IMR-90 (cell line): ENCODE measurements at regions not wholly inside any gene's neighbourhood (a gene's known extent, or its start where the extent isn't known, plus 50 kb on each side); places are given as distances from the start of the nearest gene placed in this dataset.

ENCODE experiments used
- ATAC-seq: fragments of 200-7000 bp; cut with Tn5 transposase; 2 replicates; pipeline ENCODE4 v1.9.1; 2020; ENCODE audit warnings: low read depth, mild to moderate bottlenecking, moderate library complexity
- BruUV-seq: library from RNA; stranded (reverse); fragments of 400-500 nt; replicated peaks from 2 replicates; lab custom pipeline; 2021; lab: Mats Ljungman, UMichigan
- CTCF ChIA-PET: fragments of 300-600 bp; formaldehyde crosslinking; extraction: SDS; loops from one replicate; lab custom pipeline; 2021; ENCODE audit warnings: antibody characterized with exemption; lab: Yijun Ruan, JAX
- POLR2A ChIA-PET: fragments of 300-600 bp; sonication (Branson Sonifier 250); formaldehyde crosslinking; loops from one replicate; lab custom pipeline; 2022; ENCODE audit warnings: antibody characterized with exemption; ENCODE audit not compliant: unreplicated experiment; lab: Charles Lee
- DNase-seq: peaks from one replicate; pipeline ENCODE4 v3.0.0; 2013
- H2AFZ ChIP-seq: replicated peaks from 2 replicates; pipeline ENCODE3; 2013; ENCODE audit warnings: low read length, mild to moderate bottlenecking; ENCODE audit not compliant: poor library complexity
- H2AK5ac ChIP-seq: 2 replicates; pipeline ENCODE4 v1.6.1; 2013; ENCODE audit warnings: low read depth, low read length, inconsistent platforms
- H2AK9ac ChIP-seq: replicated peaks from 2 replicates; pipeline ENCODE3; 2013; ENCODE audit warnings: mild to moderate bottlenecking, low read depth, low read length, moderate library complexity; ENCODE audit not compliant: poor library complexity
- H2BK120ac ChIP-seq: 2 replicates; pipeline ENCODE4 v1.6.1; 2013; ENCODE audit warnings: low read depth, low read length, inconsistent platforms
- H2BK15ac ChIP-seq: 3 replicates; pipeline ENCODE4 v1.6.1; 2013; ENCODE audit warnings: low read depth, low read length, inconsistent platforms
- H2BK20ac ChIP-seq: 2 replicates; pipeline ENCODE4 v1.6.1; 2013; ENCODE audit warnings: low read depth, mild to moderate bottlenecking, inconsistent platforms, low read length, moderate library complexity
- H2BK5ac ChIP-seq: 2 replicates; pipeline ENCODE4 v1.6.1; 2013; ENCODE audit warnings: mild to moderate bottlenecking, low read depth, low read length, inconsistent platforms; ENCODE audit not compliant: poor library complexity, severe bottlenecking
- H3K14ac ChIP-seq: replicated peaks from 2 replicates; pipeline ENCODE4 v1.6.1; 2013; ENCODE audit warnings: low read depth, low read length, inconsistent platforms
- H3K18ac ChIP-seq: 2 replicates; pipeline ENCODE4 v1.6.1; 2013; ENCODE audit warnings: low read depth, low read length, control low read depth
- H3K23ac ChIP-seq: 2 replicates; pipeline ENCODE4 v1.6.1; 2013; ENCODE audit warnings: low read depth, low read length, inconsistent platforms
- H3K27ac ChIP-seq: 2 replicates; pipeline ENCODE4 v1.5.1; 2013; ENCODE audit warnings: mild to moderate bottlenecking, control low read depth, low read length; ENCODE audit not compliant: insufficient read depth
- H3K27me3 ChIP-seq: 2 replicates; pipeline ENCODE4 v1.6.1; 2013; ENCODE audit warnings: low read length; ENCODE audit not compliant: control insufficient read depth, insufficient read depth
- H3K36me3 ChIP-seq: 2 replicates; pipeline ENCODE4 v1.6.1; 2013; ENCODE audit warnings: low read length, mixed read lengths; ENCODE audit not compliant: control insufficient read depth, insufficient read depth
- H3K4ac ChIP-seq: 2 replicates; pipeline ENCODE4 v1.6.1; 2013; ENCODE audit warnings: low read depth, low read length, inconsistent platforms
- H3K4me1 ChIP-seq: 2 replicates; pipeline ENCODE4 v1.6.1; 2013; ENCODE audit warnings: low read length, mixed read lengths; ENCODE audit not compliant: control insufficient read depth, insufficient read depth
- H3K4me2 ChIP-seq: 2 replicates; pipeline ENCODE4 v1.6.1; 2013; ENCODE audit warnings: low read depth, mild to moderate bottlenecking, control low read depth, low read length, moderate library complexity
- H3K4me3 ChIP-seq: 2 replicates; pipeline ENCODE4 v1.5.1; 2013; ENCODE audit warnings: low read depth, mild to moderate bottlenecking, control low read depth, low read length, moderate library complexity; ENCODE audit not compliant: insufficient read depth
- H3K56ac ChIP-seq: 2 replicates; pipeline ENCODE4 v1.6.1; 2013; ENCODE audit warnings: low read length, inconsistent platforms; ENCODE audit not compliant: insufficient read depth; ENCODE audit errors: extremely low read depth
- H3K79me1 ChIP-seq, 2 experiments: 2 replicates each; pipeline ENCODE4 v1.6.1; 2013; ENCODE audit warnings: low read length in 2 of 2, inconsistent platforms in 1 of 2, low read depth in 1 of 2
- H3K9ac ChIP-seq: 2 replicates; pipeline ENCODE4 v1.6.1; 2013; ENCODE audit warnings: low read depth, low read length, control low read depth
- H3K9me1 ChIP-seq: 2 replicates; pipeline ENCODE4 v1.6.1; 2013; ENCODE audit warnings: low read length, inconsistent platforms; ENCODE audit not compliant: insufficient read depth
- H3K9me3 ChIP-seq: 2 replicates; pipeline ENCODE4 v1.6.1; 2013; ENCODE audit warnings: low read length; ENCODE audit not compliant: control insufficient read depth, insufficient read depth
- H4K20me1 ChIP-seq: 2 replicates; pipeline ENCODE4 v1.6.1; 2013; ENCODE audit warnings: low read length, inconsistent platforms; ENCODE audit not compliant: insufficient read depth
- H4K5ac ChIP-seq: 2 replicates; pipeline ENCODE4 v1.6.1; 2013; ENCODE audit warnings: mild to moderate bottlenecking, low read depth, low read length, control low read depth
- H4K8ac ChIP-seq, 2 experiments: 2 replicates each; pipeline ENCODE4 v1.6.1; 2013; ENCODE audit warnings: low read depth in 2 of 2, low read length in 2 of 2, control low read depth in 1 of 2, inconsistent platforms in 1 of 2
- H4K91ac ChIP-seq: 2 replicates; pipeline ENCODE4 v1.6.1; 2013; ENCODE audit warnings: low read depth, low read length, inconsistent platforms; ENCODE audit not compliant: insufficient read depth
- BHLHE40 ChIP-seq: fragments of 150-350 bp; IDR thresholded peaks from 2 replicates; pipeline ENCODE4 v1.6.1; 2016; ENCODE audit warnings: mild to moderate bottlenecking, low read depth, low read length
- CTCF ChIP-seq: conservative IDR thresholded peaks from 2 replicates; pipeline ENCODE4 v1.5.1; 2012; ENCODE audit warnings: mild to moderate bottlenecking, low read depth, low read length, improper control_type of control experiment
- FOS ChIP-seq: fragments of 150-350 bp; IDR thresholded peaks from 2 replicates; pipeline ENCODE4 v1.6.1; 2016; ENCODE audit warnings: low read depth, low read length
- MAZ ChIP-seq: IDR thresholded peaks from 2 replicates; pipeline ENCODE4 v1.6.1; 2012; ENCODE audit warnings: low read depth, mild to moderate bottlenecking, low read length, improper control_type of control experiment, moderate library complexity, borderline replicate concordance
- MXI1 ChIP-seq: IDR thresholded peaks from 2 replicates; pipeline ENCODE4 v1.6.1; 2012; ENCODE audit warnings: low read depth, mild to moderate bottlenecking, low read length, moderate library complexity, borderline replicate concordance
- POLR2A ChIP-seq: IDR thresholded peaks from 2 replicates; pipeline ENCODE4 v1.6.1; 2012; ENCODE audit warnings: mild to moderate bottlenecking, low read depth, low read length
- RAD21 ChIP-seq: IDR thresholded peaks from 2 replicates; pipeline ENCODE4 v1.6.1; 2012; ENCODE audit warnings: low read length, improper control_type of control experiment
- RCOR1 ChIP-seq: IDR thresholded peaks from 2 replicates; pipeline ENCODE4 v1.6.1; 2012; ENCODE audit warnings: mild to moderate bottlenecking, low read length, improper control_type of control experiment; ENCODE audit not compliant: insufficient replicate concordance
- RFX5 ChIP-seq: IDR thresholded peaks from 2 replicates; pipeline ENCODE4 v1.8.0; 2012; ENCODE audit warnings: low read depth, mild to moderate bottlenecking, low read length, moderate library complexity
- WGBS, 2 experiments: methylation state at CpG; one replicate each; pipeline versions ENCODE4 v1.1.5 to v1.1.7; 2013; ENCODE audit warnings: missing lambda C conversion rate in 2 of 2; ENCODE audit not compliant: insufficient read length in 1 of 2; ENCODE audit errors: extremely low coverage in 2 of 2; 5-methylcytosine and 5-hydroxymethylcytosine counted together
- dilution Hi-C: fragments of 300-500 bp; cut with HindIII; formaldehyde crosslinking; loops from one replicate; pipeline ENCODE4 v1.14.3; 2018; ENCODE audit warnings: low sequenced_read_pairs; ENCODE audit not compliant: unreplicated experiment
- in situ Hi-C: fragments of 300-500 bp; cut with MboI; formaldehyde crosslinking; loops from 3 replicates; pipeline ENCODE4 v1.14.3; 2019; ENCODE audit warnings: low sequenced_read_pairs, inconsistent platforms, mixed read lengths
- intact Hi-C: fragments of 100-400 bp; cut with micrococcal nuclease; formaldehyde crosslinking; loops from 2 replicates; pipeline ENCODE4 v1.10.0; 2022

GRCh38 chr5:87705876-87706275, 293.1 kb upstream of the CCNH start:
- Histone ChIP-seq H3K4me3 (no peak overlapping the region), H2BK20ac (no peak overlapping the region), H2AK5ac (no peak overlapping the region), H2BK15ac (no peak overlapping the region), H4K91ac (no peak overlapping the region), H3K9me3 (peaks cover 3% of the 10 kb centered on the region; the same call in 1 of the 2 replicates), H3K27ac (no peak overlapping the region), H4K5ac (no peak overlapping the region), H3K14ac (no peak overlapping the region), H2AFZ (no peak overlapping the region), H3K18ac (no peak overlapping the region), H2AK9ac (no peak overlapping the region), H3K56ac (no peak overlapping the region), H4K8ac (no peak overlapping the region), H3K4me2 (no peak overlapping the region), H3K9ac (no peak overlapping the region), H4K20me1 (no peaks in the 10 kb centered on the region), H3K4me1 (no peaks in the 10 kb centered on the region), H2BK120ac (no peak overlapping the region), H3K27me3 (no peaks in the 10 kb centered on the region), H3K79me1 (no peaks in the 10 kb centered on the region), H3K36me3 (no peaks in the 10 kb centered on the region), H2BK5ac (no peak overlapping the region), H3K9me1 (no peaks in the 10 kb centered on the region), H3K23ac (no peak overlapping the region), H3K4ac (no peak overlapping the region)
- dilution Hi-C loops, result no loop called here
- no peak for DNase-seq
- in situ Hi-C loops, result no loop called here
- ChIA-PET POLR2A (no interaction called here), CTCF (no interaction called here)
- intact Hi-C loops, result no loop called here
- BruUV-seq, result no TSS peak
- WGBS, 2 experiments, result no CpG with 5 or more reads among the region's 1 CpG
- TF ChIP-seq MXI1 (no peak), BHLHE40 (no peak), RAD21 (no peak), RFX5 (no peak), FOS (no peak), RCOR1 (no peak), CTCF (no peak), MAZ (no peak), POLR2A (no peak)
- ATAC-seq, result no peak
